Prostate gland (tissue), 2 donors: ENCODE measurements at regions not wholly inside any gene's neighbourhood (a gene's known extent, or its start where the extent isn't known, plus 50 kb on each side); places are given as distances from the start of the nearest gene placed in this dataset.

Experiments
- CTCF ChIP-seq, 4 experiments: fragments of 200-600 bp in 2 of 4; fragments of 450-650 bp in 2 of 4; sonication (generic) in 2 of 4; IDR thresholded peaks; 1 replicate in 3 of 4; 2 replicates in 1 of 4; pipeline ENCODE4 v1.5.1; 2016 to 2019; ENCODE audit warnings: antibody characterized with exemption in 4 of 4, mild to moderate bottlenecking in 2 of 4, moderate library complexity in 2 of 4
- POLR2A ChIP-seq: fragments of 450-650 bp; IDR thresholded peaks from one replicate; pipeline ENCODE4 v1.6.1; 2016; ENCODE audit warnings: antibody characterized with exemption, mild to moderate bottlenecking
- POLR2AphosphoS5 ChIP-seq: sonication (generic); formaldehyde crosslinking; IDR thresholded peaks from one replicate; pipeline ENCODE4 v1.6.1; 2017; ENCODE audit warnings: antibody characterized with exemption

- TF ChIP-seq CTCF (IDR thresholded peaks at IDR 0.05) (no peak), POLR2A (no peak), POLR2AphosphoS5 (no peak)
Measured at GRCh38 chr13:34064456-34065205, 246.7 kb downstream of the RFC3 start.
